HG03159 (cell line): ENCODE measurements at regions not wholly inside any gene's neighbourhood (a gene's known extent, or its start where the extent isn't known, plus 50 kb on each side); places are given as distances from the start of the nearest gene placed in this dataset.

ENCODE experiments used
- ATAC-seq: cut with Tn5 transposase; IDR thresholded peaks from one replicate; pipeline ENCODE4 v1.9.1; 2021; ENCODE audit warnings: mild to moderate bottlenecking, moderate library complexity; ENCODE audit not compliant: unreplicated experiment

DNA sequence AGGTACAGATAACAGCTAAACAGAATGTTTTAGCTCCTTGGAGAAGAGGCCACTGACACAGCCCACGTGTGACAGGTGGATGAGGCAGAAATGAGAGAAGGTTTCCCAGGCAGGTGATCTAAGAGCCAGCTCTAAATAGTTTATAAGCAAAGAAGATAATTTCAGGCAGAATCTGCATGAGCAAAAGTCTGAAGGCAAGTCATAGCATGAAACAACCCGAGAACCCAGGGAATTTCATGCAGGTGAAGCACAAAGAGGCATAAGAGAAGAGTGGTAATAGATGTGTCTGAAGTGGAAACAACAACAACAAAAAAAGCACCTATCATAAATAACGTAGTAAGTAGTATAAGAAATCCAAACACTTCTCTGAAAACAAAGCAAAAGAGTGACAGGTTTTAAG, 275.8 kb upstream of the CPEB2 start:
- ATAC-seq = peak; percentile 23

DNA sequence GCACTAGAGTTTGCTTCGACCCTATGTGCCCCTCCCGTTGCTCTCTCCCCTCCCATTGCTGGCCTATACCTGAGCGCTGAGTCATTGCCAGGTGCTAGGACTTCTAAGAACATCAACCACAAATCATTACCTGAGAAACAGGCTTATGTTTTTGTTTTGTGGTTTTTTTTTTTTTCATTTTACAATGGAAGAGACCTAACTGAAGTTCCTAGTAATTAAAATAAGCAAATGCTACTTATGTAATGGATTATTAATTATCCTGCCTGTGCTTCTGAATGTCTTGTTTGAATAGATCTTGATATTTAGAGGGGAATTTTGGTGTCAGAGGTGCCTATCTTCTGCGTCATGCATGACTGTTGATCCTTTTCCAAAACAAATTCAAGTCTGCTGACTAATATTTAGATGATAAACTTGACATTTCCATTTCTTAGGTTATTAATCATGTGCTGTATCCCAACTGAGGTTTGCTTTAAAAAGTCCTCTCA, 275.4 kb upstream of the CPEB2 start:
- ATAC-seq = peak; percentile 62

DNA sequence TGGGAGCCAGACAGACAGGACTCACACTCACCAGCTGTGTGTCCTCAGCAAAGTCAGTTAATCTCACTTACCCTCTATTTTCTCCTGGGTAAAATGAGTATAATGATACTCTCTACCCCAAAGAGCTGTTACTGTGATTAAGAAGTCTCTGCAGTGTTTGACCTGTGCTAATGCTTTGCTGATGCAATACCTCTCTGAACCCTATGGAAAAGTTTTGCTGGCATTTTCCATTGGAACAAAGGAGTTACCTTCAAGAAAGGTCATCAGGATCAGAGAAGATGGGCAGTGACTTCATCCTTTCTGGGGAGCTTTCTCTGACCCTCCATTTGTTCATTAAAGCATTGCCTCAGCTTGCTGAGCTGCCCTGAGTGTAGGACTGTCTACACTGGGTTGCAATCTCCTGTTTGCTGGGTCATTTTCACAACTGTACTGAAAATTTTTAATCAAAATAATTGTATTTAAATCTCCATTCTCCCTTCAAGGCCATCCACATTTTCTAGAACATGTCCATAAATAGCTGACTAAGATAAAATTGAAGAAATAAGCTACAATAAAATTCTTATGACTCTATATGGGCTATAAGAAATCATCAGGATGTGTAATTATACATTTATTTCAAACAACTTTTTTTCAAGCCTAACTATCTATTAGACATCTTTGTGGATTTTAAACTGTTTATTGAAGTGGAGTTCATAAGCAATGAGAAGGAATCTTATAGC, 272.8 kb upstream of the CPEB2 start:
- no peak for ATAC-seq

DNA sequence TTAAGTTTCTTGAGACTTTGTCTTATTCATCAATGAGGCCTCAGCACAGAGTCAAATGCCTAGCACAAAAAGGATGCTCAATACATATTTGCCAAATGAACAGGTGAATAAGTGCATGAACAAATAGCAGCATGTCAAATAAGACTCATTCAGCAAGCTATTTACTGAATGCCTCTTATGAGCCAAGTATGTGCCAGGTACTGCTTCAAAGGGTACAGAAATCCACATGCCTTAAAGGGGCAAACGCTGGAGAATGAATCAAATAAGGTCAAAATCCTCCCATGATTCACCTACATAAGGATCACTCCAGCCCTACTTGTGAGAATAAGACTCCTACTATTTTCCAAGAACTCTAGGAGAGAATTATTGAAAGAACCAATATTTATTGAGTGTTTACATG, 260.2 kb upstream of the CPEB2 start:
- ATAC-seq = no peak

DNA sequence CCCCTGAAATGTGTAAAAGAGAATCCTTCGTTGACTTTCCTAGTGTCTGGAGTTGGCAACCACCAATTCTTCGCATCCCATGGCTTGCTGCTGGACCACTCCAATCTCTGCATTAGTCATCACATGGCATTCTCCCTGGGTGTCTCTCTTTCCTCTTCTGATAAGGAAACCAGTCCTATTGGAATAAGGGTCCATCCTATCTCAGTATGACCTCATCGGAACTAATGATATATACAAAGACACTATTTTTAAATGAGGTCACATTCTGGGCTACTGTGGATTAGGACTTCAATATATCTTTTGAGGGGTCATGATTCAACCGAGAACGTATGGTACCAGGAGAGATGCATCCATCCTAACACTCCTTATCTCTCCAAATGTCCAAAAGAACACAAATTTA, 259.1 kb upstream of the CPEB2 start:
- ATAC-seq = no peak

DNA sequence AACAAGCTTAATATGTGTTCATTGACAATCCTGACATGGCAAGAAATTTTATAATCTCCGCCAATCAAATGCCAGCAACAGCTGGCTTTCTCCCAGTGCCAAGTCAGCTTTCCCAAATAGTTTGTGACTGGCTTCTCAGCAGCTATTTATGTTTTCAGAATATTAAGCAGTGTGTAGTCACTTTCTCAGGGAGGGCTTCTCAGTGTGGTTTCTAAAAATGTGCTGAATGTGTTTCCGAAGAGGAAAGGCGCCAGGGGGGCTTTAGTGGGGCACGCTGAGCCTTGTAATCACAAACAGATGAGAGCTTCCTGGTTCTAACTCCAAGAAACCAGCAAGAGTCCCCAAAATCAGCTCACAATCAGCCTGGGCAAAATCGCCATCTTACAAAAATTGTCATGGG, 258.7 kb upstream of the CPEB2 start:
- ATAC-seq = no peak

DNA sequence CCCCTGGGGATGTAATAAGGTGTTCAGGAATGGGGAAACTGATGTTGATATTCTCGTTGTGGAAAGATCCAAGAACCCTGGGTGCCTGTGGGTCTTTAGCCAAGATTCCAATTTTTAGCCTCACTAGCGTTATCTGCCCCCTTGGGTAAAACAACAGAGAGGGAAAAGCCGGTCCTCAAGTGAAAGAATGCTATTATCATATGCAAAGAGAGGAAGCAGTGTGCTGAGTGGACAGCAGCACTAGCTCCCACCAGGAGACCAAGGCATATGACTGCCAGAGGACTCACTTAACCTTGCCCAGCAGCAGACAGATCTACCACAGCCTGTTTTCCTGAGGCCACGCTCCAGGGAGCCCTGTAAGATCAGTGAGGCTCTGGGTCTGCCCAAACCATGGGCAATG, 257.9 kb upstream of the CPEB2 start:
- ATAC-seq = no peak

DNA sequence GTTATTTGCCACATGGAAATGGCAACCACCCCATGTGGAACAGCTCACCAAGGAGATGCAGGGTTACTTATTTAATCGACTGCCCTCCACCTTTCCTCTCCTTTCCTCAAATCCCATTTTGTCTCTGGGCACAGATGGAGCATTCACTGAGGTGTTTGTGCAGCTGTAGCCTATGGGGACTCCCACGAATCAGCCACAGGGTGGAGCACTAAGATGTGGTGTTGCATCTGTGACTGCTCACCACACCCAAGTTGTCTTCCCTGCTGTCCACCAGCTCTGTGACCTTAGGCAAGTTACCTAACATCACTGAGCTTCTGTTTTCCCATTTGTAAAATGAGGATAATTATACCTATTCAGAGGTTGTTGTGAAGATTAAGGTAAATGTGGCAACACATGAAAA, 252.4 kb upstream of the CPEB2 start:
- ATAC-seq = no peak

DNA sequence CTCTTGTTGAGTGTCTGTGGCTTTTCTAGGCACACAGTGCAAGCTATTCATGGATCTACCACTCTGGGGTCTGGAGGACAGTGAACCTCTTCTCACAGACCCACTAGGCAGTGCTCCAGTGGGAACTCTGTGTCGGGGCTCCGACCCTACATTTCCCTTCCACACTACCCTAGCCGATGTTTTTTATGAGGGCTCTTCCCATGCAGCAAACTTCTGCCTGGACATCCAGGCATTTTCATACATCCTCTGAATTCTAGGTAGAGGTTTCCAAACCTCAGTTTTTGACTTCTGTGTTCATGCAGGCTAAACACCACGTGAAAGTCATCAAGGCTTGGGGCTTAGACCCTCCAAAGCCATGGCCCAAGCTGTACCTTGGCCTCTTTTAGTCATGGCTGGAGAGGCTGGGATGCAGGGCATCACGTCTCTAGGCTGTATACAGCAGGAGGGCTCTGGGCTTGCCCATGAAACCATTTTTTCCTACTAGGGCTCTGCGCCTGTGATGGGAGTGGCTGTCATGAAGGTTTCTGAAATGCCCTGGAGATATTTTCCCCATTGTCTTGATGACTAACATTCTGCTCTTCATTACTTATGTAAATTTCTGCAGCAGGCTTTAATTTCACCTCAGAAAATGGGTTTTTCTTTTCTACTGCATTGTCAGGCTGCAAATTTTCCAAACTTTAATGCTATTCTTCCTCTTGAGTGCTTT, 249.8 kb upstream of the CPEB2 start:
- no peak for ATAC-seq

DNA sequence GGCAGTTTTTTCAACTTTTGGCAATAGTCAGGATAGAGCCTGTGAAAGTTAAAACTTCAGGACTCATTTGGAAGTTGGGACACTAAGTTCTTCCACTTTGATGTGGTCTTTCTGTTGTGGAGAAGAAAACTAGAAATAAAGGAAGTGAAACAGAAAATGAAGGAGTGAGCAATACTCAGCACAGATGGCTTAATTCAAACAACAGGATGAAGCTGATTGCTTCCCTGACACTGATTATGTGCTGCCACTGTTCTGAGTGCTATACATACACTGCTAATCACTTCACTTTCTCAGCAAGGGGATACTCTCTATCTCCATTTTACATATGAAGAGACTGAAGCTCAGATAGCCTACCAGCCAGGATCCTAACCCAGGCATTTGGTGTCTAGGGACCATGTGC, 235.1 kb upstream of the CPEB2 start:
- no peak for ATAC-seq

DNA sequence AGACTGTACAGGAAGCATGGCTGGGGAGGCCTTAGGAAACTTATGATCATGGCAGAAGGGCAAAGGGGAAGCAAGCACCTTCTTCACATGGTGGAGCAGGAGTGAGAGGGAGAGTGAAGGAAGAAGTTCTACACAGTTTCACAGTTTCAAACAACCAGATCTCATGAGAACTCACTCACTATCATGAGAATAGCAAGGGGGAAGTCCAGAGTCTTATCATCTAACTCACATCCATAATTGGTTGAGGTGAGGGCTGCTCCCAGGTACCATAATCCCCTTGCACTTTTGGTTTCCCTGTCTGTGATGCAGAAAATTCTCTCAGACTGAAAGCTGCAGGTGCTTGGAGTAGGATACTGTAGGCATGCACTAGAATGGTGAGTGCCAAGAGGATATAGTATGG, 233.8 kb upstream of the CPEB2 start:
- ATAC-seq = no peak

DNA sequence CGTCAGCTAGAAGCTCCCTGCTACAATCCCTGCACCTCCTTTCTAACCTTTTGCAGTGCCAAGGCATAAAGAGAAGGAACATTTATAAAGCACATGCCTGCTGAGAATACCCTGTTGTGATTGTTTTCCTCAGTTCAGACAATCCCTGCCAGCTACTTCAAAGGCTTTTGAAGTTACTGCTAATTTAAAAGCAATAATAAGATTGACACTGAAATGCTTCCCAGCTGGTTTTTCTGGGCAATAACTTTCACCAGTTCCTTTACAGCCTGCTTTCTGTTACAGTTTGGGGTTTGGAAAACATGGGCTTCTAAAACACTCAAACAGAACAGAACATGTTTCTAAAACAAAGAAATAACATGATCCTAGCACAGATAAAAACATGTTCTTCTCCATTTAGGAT, 232.3 kb upstream of the CPEB2 start:
- ATAC-seq = no peak

DNA sequence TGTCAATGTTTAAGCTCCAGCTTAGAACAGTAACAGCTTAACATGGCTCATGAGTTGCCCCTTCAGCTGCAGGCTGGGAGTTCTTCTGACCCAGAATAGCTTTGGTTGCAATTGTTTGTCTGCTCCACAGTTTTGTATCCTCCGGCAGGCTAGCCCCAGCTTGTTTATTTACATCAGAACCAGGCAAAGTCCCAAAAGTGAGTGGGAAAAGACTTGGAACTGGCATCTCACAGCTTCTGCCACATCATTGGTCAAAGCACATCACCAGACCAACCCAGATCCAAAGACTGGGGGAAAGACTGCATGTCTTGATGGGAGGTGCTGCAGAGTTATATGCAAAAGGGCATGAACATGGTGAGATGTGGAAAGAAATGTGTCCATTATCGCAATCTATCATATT, 231.2 kb upstream of the CPEB2 start:
- no peak for ATAC-seq

DNA sequence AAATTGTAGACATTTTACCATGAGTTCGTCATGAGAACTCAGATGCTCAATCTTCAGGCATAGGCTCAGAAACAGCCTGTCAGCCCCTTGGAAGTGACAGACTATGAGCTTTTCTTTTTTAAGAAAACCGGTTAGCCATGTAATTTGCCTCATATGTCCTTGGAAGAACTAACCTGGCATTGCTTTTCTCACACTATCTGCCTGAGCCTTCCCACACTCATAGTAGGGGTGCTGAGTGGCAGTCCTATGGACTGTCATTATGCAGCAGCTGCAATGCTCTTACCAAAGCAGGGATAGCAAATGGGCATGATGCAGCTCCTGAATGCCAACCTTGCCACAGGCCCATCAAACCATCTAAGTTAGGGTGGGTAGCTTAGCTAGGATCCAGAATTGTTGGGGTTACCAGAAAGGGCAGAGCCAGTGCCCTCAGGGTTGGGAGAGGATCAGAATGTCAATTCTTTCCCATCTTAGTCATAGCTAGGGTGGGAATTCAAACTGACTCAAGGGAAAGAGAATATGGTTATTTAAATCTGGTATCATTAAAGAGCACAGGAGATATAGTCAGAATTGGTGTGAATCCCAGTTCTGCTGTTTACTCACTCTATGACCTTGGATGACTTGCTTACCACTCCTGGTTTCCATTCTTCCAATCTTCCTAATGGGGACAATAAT, 230.6 kb upstream of the CPEB2 start:
- no peak for ATAC-seq

DNA sequence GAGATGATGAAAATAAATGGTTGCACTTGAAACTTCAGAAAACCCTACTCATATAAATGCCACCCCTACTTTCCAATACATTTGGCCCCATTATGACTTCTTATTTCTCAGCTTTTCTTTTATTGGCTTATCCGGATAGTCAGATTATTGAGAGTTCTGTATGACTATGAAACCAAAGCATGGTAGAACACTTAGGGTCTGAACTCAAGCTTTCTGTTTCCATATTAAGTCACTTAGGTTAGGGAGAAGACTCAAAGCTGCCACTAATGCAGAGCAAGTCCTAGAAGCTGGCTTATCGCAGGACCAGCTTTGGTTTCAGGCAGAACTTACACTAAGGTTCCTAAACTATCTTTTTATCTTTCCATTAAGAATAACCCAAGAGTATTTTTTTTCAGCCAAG, 229.9 kb upstream of the CPEB2 start:
- ATAC-seq = no peak

DNA sequence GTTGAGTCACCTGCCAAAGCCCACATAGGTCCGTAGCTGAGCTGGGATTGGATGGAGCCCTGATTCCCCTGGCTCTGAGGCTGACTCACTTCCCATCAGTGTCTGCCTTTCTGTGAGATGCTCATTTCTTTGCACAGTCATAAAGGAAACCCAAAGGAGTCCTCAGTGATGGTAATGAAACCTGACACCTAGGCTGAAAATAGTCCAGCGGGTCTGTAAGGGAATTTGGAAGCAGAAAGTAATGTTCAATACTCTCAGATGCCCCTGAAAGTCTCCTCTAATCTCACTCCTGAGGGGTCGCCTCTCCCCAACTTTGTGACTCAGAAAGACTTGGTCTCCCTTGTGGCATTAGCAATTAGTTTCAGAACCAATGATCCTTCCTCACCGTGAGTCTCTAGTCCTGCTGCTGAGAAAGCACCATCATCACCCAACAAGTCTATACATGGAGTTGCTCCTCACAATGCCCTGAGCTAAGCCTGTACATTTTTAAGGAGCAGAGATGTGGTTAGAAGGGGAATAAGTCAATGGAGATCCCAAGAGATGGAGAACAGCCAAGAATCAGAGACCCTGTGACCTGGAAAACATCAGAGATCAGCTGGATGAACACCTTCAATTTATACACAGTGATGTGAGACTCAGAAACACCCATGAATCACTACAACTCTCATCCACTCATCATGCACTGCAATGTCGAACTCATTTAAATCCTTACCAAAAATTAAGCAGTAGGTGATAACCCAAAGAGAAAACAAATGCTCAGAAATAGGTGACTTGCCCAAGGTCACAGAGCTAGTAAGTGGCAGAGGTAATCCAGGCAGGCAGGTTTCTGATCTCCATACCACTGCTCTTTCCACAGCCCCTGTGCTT, 219.0 kb upstream of the CPEB2 start:
- peak; percentile 93 for ATAC-seq

DNA sequence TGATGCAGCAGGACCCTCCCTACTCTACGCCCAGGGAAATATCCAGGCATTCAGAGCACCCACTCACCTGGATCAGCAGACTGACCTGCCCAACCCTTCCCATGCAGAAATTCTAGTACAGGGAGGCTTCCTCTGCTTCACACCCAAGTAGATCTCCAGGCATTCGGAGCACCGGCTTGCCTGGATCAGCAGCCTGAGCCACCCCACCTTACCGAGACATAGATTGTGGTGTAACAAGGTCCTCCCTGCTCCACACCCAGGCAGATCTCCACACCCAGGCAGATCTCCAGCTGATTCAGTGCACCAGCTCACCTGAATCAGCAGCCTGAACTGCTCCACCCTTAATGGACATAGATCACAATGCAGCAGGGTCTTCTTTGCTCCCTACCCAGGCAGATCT, 215.1 kb upstream of the CPEB2 start:
- ATAC-seq = no peak

DNA sequence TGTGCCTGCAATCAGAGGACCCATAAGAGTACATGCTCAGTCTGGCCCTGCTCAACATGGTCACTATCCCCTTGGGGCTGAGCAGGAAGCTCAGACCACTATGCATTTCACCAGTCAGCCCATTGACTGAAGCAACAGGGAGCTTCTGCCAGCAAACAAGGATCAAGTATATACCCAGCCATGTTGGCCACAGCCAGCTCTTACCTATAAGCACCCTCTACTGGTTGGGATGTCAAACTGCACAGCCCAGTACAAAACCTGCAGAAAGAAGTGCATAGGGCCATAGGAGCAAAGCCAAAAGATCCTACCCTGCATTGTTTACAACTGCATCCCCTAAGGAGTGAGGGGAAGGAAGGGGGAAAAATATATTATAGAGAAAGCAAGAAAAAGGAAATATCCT, 214.4 kb upstream of the CPEB2 start:
- ATAC-seq = no peak

DNA sequence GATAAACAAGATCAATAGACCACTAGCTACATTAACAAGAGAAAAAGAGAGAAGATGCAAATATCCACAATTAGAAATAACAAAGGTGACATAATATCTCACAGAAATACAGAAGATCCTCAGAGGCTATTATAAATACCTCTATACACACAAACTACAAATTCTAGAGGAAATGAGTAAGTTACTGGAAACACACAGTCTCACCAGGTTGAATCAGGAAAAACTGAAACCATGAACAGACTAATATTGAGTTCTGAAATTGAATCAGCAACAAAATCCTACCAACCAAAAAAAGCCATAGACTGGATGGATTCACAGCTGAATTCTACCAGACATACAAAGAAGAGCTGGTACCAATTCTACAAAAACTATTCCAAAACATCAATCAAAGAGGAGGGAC, 211.8 kb upstream of the CPEB2 start:
- no peak for ATAC-seq

DNA sequence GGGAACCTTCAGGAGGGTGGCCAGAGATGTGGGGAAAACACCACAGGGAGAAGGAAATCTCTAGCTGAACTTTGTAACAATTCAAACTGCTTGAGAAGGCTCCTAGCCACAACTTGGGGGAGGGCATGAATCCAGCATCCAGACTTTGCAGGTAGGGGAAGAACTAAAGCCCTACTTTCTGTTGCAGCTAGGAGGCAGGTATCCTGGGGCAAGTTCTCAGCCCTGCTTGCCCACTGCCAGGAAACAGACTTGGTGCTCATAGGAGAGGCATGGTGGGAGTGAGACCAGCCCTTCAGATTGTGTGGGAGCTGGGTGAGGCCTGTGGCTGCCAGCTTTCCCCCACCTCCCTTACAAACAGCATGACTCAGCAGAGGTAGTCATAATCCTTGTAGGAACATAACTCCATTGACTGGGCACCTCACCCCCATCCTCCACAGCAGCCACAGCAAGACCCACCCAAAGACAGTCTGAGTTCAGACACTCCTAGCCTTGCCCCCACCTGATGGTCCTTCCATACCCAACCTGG, 209.5 kb upstream of the CPEB2 start:
- ATAC-seq = no peak

DNA sequence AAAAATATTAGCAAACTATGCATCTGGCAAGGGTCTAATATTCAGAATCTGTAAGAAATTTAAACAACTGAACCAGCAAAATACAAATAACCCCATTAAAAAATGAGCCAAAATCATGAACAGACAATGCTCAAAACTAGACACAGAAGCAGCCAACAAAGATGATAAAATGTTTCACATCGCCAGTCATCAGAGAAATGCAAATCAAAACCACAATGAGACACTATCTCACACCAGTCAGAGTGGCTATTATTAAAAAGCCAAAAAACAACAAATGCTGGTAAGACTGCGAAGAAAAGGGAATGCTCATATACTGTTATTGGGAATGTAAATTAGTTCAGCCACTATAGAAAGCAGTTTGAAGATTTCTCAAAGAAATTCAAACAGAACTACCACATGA, 201.3 kb upstream of the CPEB2 start:
- no peak for ATAC-seq
